Hematopoietic multipotent progenitor cell treated with erythropoietin and hydrocortisone succinate and interleukin-3 and kit ligand, for 17 days (in vitro differentiated cells): ENCODE measurements at regions not wholly inside any gene's neighbourhood (a gene's known extent, or its start where the extent isn't known, plus 50 kb on each side); places are given as distances from the start of the nearest gene placed in this dataset.
"Not testable (repeated sequence)": the region's sequence is repeated elsewhere in the genome, so short reads cannot be mapped to it uniquely, and the experiment has no call there.

ENCODE experiments used
- DNase-seq: peaks from one replicate; pipeline ENCODE4 v3.0.0-alpha.2; 2015; ENCODE audit warnings: low spot score

- no peak for DNase-seq
Observed at GRCh38 chr2:16362611-16363010, 303.0 kb downstream of the CYRIA start.

- DNase-seq, result no peak
Observed at GRCh38 chr2:16361261-16361995, 304.2 kb downstream of the CYRIA start.

GRCh38 chr2:16359961-16360360, 305.7 kb downstream of the CYRIA start:
- DNase-seq, result no peak

- no peak for DNase-seq
Observed at GRCh38 chr2:16357188-16357587, 308.4 kb downstream of the CYRIA start.

GRCh38 chr2:16351541-16351940, 314.1 kb downstream of the CYRIA start:
- DNase-seq, result no peak

GRCh38 chr2:16351137-16351536, 314.5 kb downstream of the CYRIA start:
- no peak for DNase-seq

- DNase-seq, result no peak
Observed at GRCh38 chr2:16350211-16350610, 315.4 kb downstream of the CYRIA start.

GRCh38 chr2:16349811-16350210, 315.8 kb downstream of the CYRIA start:
- DNase-seq, result no peak

- DNase-seq, result no peak
Observed at GRCh38 chr2:16348821-16349515, 316.7 kb downstream of the CYRIA start.

GRCh38 chr2:16346671-16347070, 319.0 kb downstream of the CYRIA start:
- DNase-seq, result no peak

GRCh38 chr2:16345231-16345630, 320.4 kb downstream of the CYRIA start:
- not testable (repeated sequence) for DNase-seq

- no peak for DNase-seq
Observed at GRCh38 chr2:16339206-16339605, 326.4 kb downstream of the CYRIA start.

- no peak for DNase-seq
Observed at GRCh38 chr2:16338026-16338425, 327.6 kb downstream of the CYRIA start.

- DNase-seq, result no peak
Observed at GRCh38 chr2:16336916-16337315, 328.7 kb downstream of the CYRIA start.

GRCh38 chr2:16336491-16336890, 329.1 kb downstream of the CYRIA start:
- no peak for DNase-seq

GRCh38 chr2:16335947-16336346, 329.7 kb downstream of the CYRIA start:
- no peak for DNase-seq

GRCh38 chr2:16335604-16335930, 330.1 kb downstream of the CYRIA start:
- DNase-seq, result no peak

- no peak for DNase-seq
Observed at GRCh38 chr2:16334886-16335603, 330.6 kb downstream of the CYRIA start.

- DNase-seq, result no peak
Observed at GRCh38 chr2:16334366-16334765, 331.3 kb downstream of the CYRIA start.

GRCh38 chr2:16333681-16334080, 332.0 kb downstream of the CYRIA start:
- DNase-seq, result no peak

- no peak for DNase-seq
Observed at GRCh38 chr2:16332681-16333557, 332.7 kb downstream of the CYRIA start.

- no peak for DNase-seq
Observed at GRCh38 chr2:16331772-16332171, 333.9 kb downstream of the CYRIA start.
